Keratinocyte (primary cell): ENCODE measurements at regions not wholly inside any gene's neighbourhood (a gene's known extent, or its start where the extent isn't known, plus 50 kb on each side); places are given as distances from the start of the nearest gene placed in this dataset.
"Not testable (repeated sequence)": the region's sequence is repeated elsewhere in the genome, so short reads cannot be mapped to it uniquely, and the experiment has no call there.

Experiments used
- DNase-seq: peaks from one replicate; pipeline ENCODE4 v3.0.0-alpha.2; 2011; ENCODE audit warnings: low read depth, missing footprints, low spot score
- FAIRE-seq: peaks from 2 replicates; lab custom pipeline; 2011; peaks lifted over from hg19 to GRCh38; lab: Jason Lieb, UNC
- H2AFZ ChIP-seq: 2 replicates; pipeline ENCODE4 v1.6.0; 2012; ENCODE audit warnings: low read length, control low read depth, inconsistent platforms; ENCODE audit not compliant: control insufficient read depth
- H3K27ac ChIP-seq: 2 replicates; pipeline ENCODE4 v1.5.1; 2011; ENCODE audit warnings: low read length; ENCODE audit not compliant: control insufficient read depth, insufficient read depth
- H3K27me3 ChIP-seq: 3 replicates; pipeline ENCODE4 v1.6.0; 2011; ENCODE audit warnings: low read length; ENCODE audit not compliant: control insufficient read depth, insufficient read depth; ENCODE audit errors: extremely low read depth
- H3K36me3 ChIP-seq, 2 experiments: 2 replicates in 1 of 2; 3 replicates in 1 of 2; pipeline ENCODE4 v1.5.1; 2011; ENCODE audit warnings: low read length in 2 of 2, mild to moderate bottlenecking in 1 of 2; ENCODE audit not compliant: control insufficient read depth in 2 of 2, insufficient read depth in 2 of 2; ENCODE audit errors: extremely low read depth in 1 of 2
- H3K4me1 ChIP-seq: 3 replicates; pipeline ENCODE4 v1.5.1; 2011; ENCODE audit warnings: low read length; ENCODE audit not compliant: control insufficient read depth, insufficient read depth; ENCODE audit errors: extremely low read depth
- H3K4me2 ChIP-seq: 3 replicates; pipeline ENCODE4 v1.6.0; 2011; ENCODE audit warnings: low read depth, low read length; ENCODE audit not compliant: control insufficient read depth, insufficient read depth; ENCODE audit errors: extremely low read depth
- H3K4me3 ChIP-seq, 3 experiments: fragments of 200-600 bp in 1 of 3; sonication (generic) in 1 of 3; 2 replicates in 2 of 3; 3 replicates in 1 of 3; pipeline ENCODE4 v1.5.1; 2011 to 2016; ENCODE audit warnings: low read length in 3 of 3, mild to moderate bottlenecking in 3 of 3, control low read depth in 2 of 3, inconsistent platforms in 1 of 3, low read depth in 1 of 3, mixed read lengths in 1 of 3, mixed run types in 1 of 3, moderate library complexity in 1 of 3; ENCODE audit not compliant: control insufficient read depth in 2 of 3, insufficient read depth in 2 of 3; ENCODE audit errors: extremely low read depth in 1 of 3
- H3K79me2 ChIP-seq: 2 replicates; pipeline ENCODE4 v1.6.0; 2012; ENCODE audit warnings: low read length; ENCODE audit not compliant: control insufficient read depth, insufficient read depth
- H3K9ac ChIP-seq: 3 replicates; pipeline ENCODE4 v1.6.0; 2011; ENCODE audit warnings: low read length; ENCODE audit not compliant: control insufficient read depth, insufficient read depth; ENCODE audit errors: extremely low read depth
- H3K9me1 ChIP-seq: 3 replicates; pipeline ENCODE4 v1.6.0; 2011; ENCODE audit warnings: low read length; ENCODE audit not compliant: control insufficient read depth, insufficient read depth; ENCODE audit errors: extremely low read depth
- H3K9me3 ChIP-seq: 2 replicates; pipeline ENCODE4 v1.5.1; 2012; ENCODE audit warnings: low read depth, low read length; ENCODE audit not compliant: control insufficient read depth
- H4K20me1 ChIP-seq: 3 replicates; pipeline ENCODE4 v1.6.0; 2011; ENCODE audit warnings: low read length; ENCODE audit not compliant: control insufficient read depth, insufficient read depth; ENCODE audit errors: extremely low read depth
- EZH2 ChIP-seq: IDR thresholded peaks from one replicate; pipeline ENCODE4 v1.6.1; 2012; ENCODE audit warnings: inconsistent platforms, mild to moderate bottlenecking, low read length, moderate library complexity
- dilution Hi-C: fragments of 300-500 bp; cut with MboI; formaldehyde crosslinking; loops from one replicate; pipeline ENCODE4 v1.7.0; 2020; ENCODE audit warnings: low sequenced_read_pairs; ENCODE audit not compliant: extremely low pct_ligation_motif_present
- TF ChIP-seq, protein P1 (sequence below), 3 experiments: IDR thresholded peaks in 1 of 3; conservative IDR thresholded peaks in 1 of 3; optimal IDR thresholded peaks in 1 of 3; 2 replicates in 2 of 3; 3 replicates in 1 of 3; pipeline versions ENCODE3 to v1.5.1; 2011; ENCODE audit warnings: low read length in 3 of 3, mild to moderate bottlenecking in 3 of 3, moderate library complexity in 2 of 3, control low read depth in 1 of 3, inconsistent platforms in 1 of 3; ENCODE audit not compliant: insufficient read depth in 2 of 3; ENCODE audit errors: extremely low read depth in 1 of 3

DNA sequence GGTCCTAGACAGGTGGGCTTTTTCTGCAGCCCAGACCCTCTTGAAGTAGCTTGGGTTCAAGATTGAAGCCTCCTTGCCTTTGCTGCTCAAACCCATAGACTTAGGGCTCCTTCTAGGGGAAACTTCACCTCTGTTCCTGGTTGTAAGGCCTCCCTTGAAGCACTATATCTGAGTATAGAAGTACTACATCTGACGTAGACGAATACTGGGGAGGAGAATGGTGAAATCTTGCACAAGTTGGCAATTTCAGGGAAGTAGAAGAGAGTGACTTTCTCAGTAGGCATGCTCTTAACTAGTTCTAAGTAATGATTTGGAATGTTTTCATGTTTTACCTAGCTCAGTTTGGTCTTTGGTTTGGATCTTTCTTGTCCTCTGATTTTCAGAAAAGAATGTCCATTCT is 71.7 kb upstream of the ZNG1B start:
- dilution Hi-C loops, H3K4me3 ChIP-seq, DNase-seq, H3K36me3 ChIP-seq, H3K4me2 ChIP-seq, H3K79me2 ChIP-seq, H4K20me1 ChIP-seq, H3K9me1 ChIP-seq, H3K9ac ChIP-seq, H3K27me3 ChIP-seq, FAIRE-seq, H3K27ac ChIP-seq, H3K9me3 ChIP-seq, H2AFZ ChIP-seq: not testable (repeated sequence)
- peaks cover 15% of the 10 kb centered on the region for H3K4me1 ChIP-seq

DNA sequence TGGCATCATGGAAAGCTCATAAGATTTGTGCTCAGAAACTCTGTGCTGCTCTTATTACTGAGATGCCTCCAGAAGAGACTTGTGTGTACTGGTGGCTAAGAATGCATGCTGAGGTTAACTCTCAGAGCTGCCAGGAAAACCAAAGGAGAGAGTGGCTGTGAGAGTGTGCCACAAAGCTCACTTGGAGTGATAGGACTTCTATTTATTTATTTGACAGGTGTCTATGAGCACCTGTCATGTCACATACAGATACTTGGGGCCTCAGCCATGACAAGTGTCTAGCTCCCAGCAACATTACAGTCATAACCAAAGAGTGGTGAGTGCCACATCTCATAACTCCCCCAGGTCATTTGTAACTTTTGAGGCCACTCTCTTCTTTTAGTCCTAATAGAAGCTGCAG is 72.2 kb upstream of the ZNG1B start:
- H3K27ac ChIP-seq, H3K79me2 ChIP-seq, H3K4me2 ChIP-seq, H3K9me3 ChIP-seq, H3K4me3 ChIP-seq, dilution Hi-C loops, H3K27me3 ChIP-seq, DNase-seq, H3K9ac ChIP-seq, H3K36me3 ChIP-seq, H2AFZ ChIP-seq, FAIRE-seq, H3K9me1 ChIP-seq, H4K20me1 ChIP-seq: not testable (repeated sequence)
- peaks cover 11% of the 10 kb centered on the region for H3K4me1 ChIP-seq

DNA sequence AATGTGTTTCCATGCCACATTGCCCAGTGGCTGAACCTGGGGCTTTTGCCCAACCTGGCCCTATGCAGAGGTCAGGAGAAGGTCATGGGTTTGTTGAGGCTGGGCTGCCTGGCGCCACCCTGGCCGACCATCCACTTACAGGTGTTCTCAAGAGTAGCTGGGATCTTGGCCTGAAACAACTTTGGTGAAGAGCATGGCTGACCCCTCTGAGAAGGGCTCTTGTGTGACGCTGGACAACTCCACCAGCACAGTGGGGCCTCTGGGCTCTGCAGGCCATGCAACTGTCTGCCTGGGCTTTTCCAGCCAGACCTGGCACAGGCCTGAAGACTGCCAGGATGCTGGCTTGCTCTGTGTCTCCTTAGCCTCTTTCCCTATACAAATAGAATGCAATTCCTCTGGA is 76.4 kb upstream of the ZNG1B start:
- H3K36me3 ChIP-seq: peaks cover 0 to 2% of the 10 kb centered on the region in 2 experiments
- H2AFZ ChIP-seq: no peak overlapping the region
- no peaks in the 10 kb centered on the region for H3K79me2 ChIP-seq
- TF ChIP-seq EZH2: no peak
- TF ChIP-seq, protein P1, sequence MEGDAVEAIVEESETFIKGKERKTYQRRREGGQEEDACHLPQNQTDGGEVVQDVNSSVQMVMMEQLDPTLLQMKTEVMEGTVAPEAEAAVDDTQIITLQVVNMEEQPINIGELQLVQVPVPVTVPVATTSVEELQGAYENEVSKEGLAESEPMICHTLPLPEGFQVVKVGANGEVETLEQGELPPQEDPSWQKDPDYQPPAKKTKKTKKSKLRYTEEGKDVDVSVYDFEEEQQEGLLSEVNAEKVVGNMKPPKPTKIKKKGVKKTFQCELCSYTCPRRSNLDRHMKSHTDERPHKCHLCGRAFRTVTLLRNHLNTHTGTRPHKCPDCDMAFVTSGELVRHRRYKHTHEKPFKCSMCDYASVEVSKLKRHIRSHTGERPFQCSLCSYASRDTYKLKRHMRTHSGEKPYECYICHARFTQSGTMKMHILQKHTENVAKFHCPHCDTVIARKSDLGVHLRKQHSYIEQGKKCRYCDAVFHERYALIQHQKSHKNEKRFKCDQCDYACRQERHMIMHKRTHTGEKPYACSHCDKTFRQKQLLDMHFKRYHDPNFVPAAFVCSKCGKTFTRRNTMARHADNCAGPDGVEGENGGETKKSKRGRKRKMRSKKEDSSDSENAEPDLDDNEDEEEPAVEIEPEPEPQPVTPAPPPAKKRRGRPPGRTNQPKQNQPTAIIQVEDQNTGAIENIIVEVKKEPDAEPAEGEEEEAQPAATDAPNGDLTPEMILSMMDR (optimal IDR thresholded peaks at IDR 0.05 in 1 of 3, IDR thresholded peaks at IDR 0.05 in 1 of 3, conservative IDR thresholded peaks at IDR 0.05 in 1 of 3; ENCODE audit: extremely low read depth in 1 of 3, insufficient read depth in 2 of 3, low read length in 3 of 3): no peak
- H3K4me2 ChIP-seq: no peak overlapping the region
- H4K20me1 ChIP-seq: no peaks in the 10 kb centered on the region
- H3K4me1 ChIP-seq: peaks cover 19% of the 10 kb centered on the region
- peaks cover 2% of the 10 kb centered on the region for H3K9me1 ChIP-seq
- no peak for FAIRE-seq
- no peak overlapping the region for H3K9ac ChIP-seq
- no peak overlapping the region for H3K27ac ChIP-seq
- no peaks in the 10 kb centered on the region for H3K9me3 ChIP-seq
- no peak overlapping the region for H3K4me3 ChIP-seq
- DNase-seq: no peak
- dilution Hi-C loops: no loop called here
- no peaks in the 10 kb centered on the region for H3K27me3 ChIP-seq
